ENCODE measurements at regions not wholly inside any gene's neighbourhood (a gene's known extent, or its start where the extent isn't known, plus 50 kb on each side); places are given as distances from the start of the nearest gene placed in this dataset.

DNA sequence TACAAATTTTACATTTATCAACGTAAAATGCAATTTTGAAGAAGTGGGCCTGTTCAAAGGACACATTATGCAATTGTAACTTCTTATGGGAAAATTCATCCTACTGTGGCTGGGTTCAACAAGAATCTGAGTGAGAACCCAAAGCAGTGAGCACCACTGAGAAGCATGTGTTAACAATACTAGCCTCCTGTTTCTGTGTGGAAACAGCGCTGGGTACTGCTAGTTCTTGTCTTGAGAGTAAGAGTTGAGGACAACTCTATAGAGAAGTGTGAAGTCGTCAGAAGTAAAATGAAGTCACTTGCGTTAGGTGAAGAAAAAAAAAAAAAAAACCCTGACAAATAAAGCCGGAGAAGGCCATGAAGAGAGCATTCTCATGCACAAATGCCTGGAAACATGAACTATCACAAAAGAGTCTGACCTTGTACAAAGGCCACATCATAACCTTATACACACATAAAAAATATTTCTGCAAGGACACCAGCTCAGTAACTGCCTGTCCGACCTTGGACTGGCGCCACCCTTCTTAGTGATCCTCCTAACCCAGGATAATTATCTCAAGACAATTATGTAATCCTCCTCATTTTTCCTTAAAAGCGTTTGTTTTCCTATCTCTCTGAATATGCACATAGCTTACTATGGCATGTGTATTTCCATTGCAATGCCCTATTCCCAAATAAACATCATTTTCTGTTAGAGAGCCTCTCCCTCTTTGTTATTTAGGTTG is 554.9 kb downstream of the HTR7 start:
- TF ChIP-seq, protein P1, sequence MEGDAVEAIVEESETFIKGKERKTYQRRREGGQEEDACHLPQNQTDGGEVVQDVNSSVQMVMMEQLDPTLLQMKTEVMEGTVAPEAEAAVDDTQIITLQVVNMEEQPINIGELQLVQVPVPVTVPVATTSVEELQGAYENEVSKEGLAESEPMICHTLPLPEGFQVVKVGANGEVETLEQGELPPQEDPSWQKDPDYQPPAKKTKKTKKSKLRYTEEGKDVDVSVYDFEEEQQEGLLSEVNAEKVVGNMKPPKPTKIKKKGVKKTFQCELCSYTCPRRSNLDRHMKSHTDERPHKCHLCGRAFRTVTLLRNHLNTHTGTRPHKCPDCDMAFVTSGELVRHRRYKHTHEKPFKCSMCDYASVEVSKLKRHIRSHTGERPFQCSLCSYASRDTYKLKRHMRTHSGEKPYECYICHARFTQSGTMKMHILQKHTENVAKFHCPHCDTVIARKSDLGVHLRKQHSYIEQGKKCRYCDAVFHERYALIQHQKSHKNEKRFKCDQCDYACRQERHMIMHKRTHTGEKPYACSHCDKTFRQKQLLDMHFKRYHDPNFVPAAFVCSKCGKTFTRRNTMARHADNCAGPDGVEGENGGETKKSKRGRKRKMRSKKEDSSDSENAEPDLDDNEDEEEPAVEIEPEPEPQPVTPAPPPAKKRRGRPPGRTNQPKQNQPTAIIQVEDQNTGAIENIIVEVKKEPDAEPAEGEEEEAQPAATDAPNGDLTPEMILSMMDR (IDR thresholded peaks at IDR 0.05; ENCODE audit: insufficient read depth, low read length, poor library complexity, severe bottlenecking): no peak
- no peak for DNase-seq (ENCODE audit: extremely low read depth, insufficient read length)
- H3K4me3 ChIP-seq (replicated peaks; ENCODE audit: low read depth, low read length): no peak overlapping the region
- no peaks in the 10 kb centered on the region for H3K27me3 ChIP-seq (replicated peaks; ENCODE audit: control insufficient read depth, insufficient read depth, low read length)
- no peaks in the 10 kb centered on the region for H3K36me3 ChIP-seq (ENCODE audit: control insufficient read depth, insufficient read depth, low read length)

DNA sequence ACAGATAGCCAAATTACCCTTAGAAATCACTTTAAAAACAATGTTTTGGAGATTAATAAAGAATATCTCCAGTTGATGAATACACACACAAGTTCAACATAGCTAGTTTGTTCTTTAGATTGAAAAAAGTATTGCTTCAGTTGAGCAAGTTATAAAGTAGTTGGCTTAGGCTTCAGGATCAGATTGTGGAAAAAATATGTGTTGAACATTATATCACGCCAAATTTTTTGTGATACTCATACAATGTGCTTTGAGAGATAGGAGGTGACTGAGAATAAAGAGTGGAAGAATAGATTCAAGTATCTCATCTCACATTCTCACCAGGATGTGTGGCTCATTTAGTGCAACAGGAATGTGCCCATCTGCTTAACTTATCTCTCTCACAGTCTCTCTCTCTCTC is 553.3 kb downstream of the HTR7 start:
- no peaks in the 10 kb centered on the region for H3K36me3 ChIP-seq (ENCODE audit: control insufficient read depth, insufficient read depth, low read length)
- no peak overlapping the region for H3K4me3 ChIP-seq (replicated peaks; ENCODE audit: low read depth, low read length)
- TF ChIP-seq, protein P1 (IDR thresholded peaks at IDR 0.05; ENCODE audit: insufficient read depth, low read length, poor library complexity, severe bottlenecking): no peak
- DNase-seq (ENCODE audit: extremely low read depth, insufficient read length): no peak
- H3K27me3 ChIP-seq (replicated peaks; ENCODE audit: control insufficient read depth, insufficient read depth, low read length): no peaks in the 10 kb centered on the region

DNA sequence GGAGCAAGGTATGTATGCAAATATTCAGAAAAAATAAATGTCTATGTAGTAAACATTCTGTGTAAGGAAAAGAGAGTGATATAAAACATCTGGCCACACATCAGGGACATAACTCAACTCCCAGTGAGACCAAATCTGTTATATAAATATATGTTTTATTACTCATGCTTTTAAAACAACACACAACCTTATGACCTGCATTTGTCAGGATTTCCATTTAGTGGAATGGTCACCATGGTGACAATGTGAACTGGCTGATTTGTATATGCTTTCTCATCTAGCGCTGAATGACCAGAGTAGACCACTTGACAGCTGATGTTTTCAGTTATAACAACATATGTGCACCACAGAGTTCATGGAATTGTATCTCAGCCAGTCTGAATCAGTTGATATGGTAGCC is 551.7 kb downstream of the HTR7 start:
- no peak overlapping the region for H3K4me3 ChIP-seq (replicated peaks; ENCODE audit: low read depth, low read length)
- H3K27me3 ChIP-seq (replicated peaks; ENCODE audit: control insufficient read depth, insufficient read depth, low read length): no peaks in the 10 kb centered on the region
- TF ChIP-seq, protein P1 (IDR thresholded peaks at IDR 0.05; ENCODE audit: insufficient read depth, low read length, poor library complexity, severe bottlenecking): no peak
- H3K36me3 ChIP-seq (ENCODE audit: control insufficient read depth, insufficient read depth, low read length): no peaks in the 10 kb centered on the region
- DNase-seq (ENCODE audit: extremely low read depth, insufficient read length): no peak

DNA sequence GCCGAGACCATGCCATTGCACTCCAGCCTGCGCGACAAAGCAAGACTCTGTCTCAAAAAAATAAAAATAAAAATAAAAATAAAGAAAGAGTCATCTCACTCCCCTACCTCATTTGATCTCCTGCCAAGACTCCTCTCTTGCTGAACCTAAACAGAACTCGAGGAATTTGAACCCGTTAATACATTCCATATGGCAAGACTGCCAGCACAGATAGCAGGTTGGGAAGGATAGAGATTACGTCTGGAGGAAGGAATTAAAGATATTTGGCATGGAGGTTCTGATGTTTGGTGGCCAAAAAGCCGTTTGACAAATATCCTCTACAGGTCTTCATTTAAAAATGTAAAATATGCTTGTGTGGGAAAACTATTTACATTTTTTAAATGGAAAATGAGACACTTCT is 549.6 kb downstream of the HTR7 start:
- H3K36me3 ChIP-seq (ENCODE audit: control insufficient read depth, insufficient read depth, low read length): no peaks in the 10 kb centered on the region
- DNase-seq (ENCODE audit: extremely low read depth, insufficient read length): no peak
- H3K27me3 ChIP-seq (replicated peaks; ENCODE audit: control insufficient read depth, insufficient read depth, low read length): no peaks in the 10 kb centered on the region

DNA sequence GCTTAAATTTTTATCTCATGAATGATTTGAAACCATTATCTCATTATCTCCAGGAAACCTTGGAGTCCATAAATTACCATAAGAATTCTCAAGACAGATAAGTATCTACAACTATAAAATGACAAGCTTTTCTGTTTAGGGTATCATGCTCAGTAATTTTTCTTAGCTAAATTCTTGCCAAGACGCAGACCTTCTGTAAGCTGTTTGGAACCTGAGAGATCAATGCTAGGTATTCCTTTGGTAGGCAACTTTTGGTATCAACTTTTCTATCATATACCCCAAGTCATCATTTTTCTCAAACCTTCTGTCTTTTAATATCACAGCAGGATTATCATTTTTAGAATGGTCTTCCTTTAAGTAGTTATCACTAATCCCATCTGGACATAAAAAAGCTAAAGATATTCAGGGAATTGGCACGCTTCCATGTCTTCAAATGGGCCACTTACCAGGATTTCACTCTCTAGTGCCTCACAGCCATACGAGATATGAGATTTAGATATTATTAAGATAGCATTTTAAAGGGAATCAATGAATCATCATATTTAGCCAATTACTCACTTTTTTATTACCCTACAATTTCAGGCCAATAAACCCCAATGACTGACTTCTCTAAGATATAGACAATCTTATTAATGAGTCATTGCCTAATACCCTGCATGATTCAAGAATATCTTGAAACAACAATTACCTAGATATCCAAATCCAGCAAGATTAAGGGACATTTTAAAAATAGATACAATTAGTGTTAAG is 544.1 kb downstream of the HTR7 start:
- Histone ChIP-seq H3K27me3 (replicated peaks; ENCODE audit: control insufficient read depth, insufficient read depth, low read length) (no peaks in the 10 kb centered on the region), H3K4me3 (replicated peaks; ENCODE audit: low read depth, low read length) (no peak overlapping the region), H3K36me3 (ENCODE audit: control insufficient read depth, insufficient read depth, low read length) (no peaks in the 10 kb centered on the region)
- DNase-seq (ENCODE audit: extremely low read depth, insufficient read length): no peak
- TF ChIP-seq, protein P1 (IDR thresholded peaks at IDR 0.05; ENCODE audit: insufficient read depth, low read length, poor library complexity, severe bottlenecking): no peak

More for the DNA sequence above, 549.6 kb downstream of the HTR7 start:
- TF ChIP-seq, protein P1 (IDR thresholded peaks at IDR 0.05; ENCODE audit: insufficient read depth, low read length, poor library complexity, severe bottlenecking): no peak
- H3K4me3 ChIP-seq (replicated peaks; ENCODE audit: low read depth, low read length): no peak overlapping the region
